ENCODE measurements at regions not wholly inside any gene's neighbourhood (a gene's known extent, or its start where the extent isn't known, plus 50 kb on each side); places are given as distances from the start of the nearest gene placed in this dataset.

- peaks cover 0 to 15% of the 10 kb centered on the region in 2 experiments for H3K4me1 ChIP-seq (ENCODE audit: control insufficient read depth in 1 of 2, extremely low read depth in 1 of 2, insufficient read depth in 2 of 2, low read length in 2 of 2)
- Mint-ChIP-seq H3K4me1 (peaks cover 4 to 11% (median 10%) of the 10 kb centered on the region in 3 donors), H3K27me3 (peaks cover 42 to 54% of the 10 kb centered on the region in 2 donors), H3K27ac (no peak overlapping the region), H3K4me3 (peak overlapping the region in 1 of 3 donors; percentile 62), H3K36me3 (no peaks in the 10 kb centered on the region), H3K9me3 (no peaks in the 10 kb centered on the region)
- no peaks in the 10 kb centered on the region for H3K36me3 ChIP-seq (ENCODE audit: control insufficient read depth in 2 of 2, extremely low read depth in 1 of 2, insufficient read depth in 1 of 2, low read length in 1 of 2)
- H3K27ac ChIP-seq (ENCODE audit: low read length) = no peak overlapping the region
- H3K27me3 ChIP-seq (replicated peaks in 1 of 2; ENCODE audit: control insufficient read depth in 2 of 2, extremely low read depth in 1 of 2, insufficient read depth in 2 of 2, low read length in 1 of 2) = peaks cover 0 to 51% of the 10 kb centered on the region in 2 experiments
- 72% methylated on average over 9 of the region's 14 CpGs for WGBS (ENCODE audit: insufficient coverage)
- POLR2A ChIA-PET = no interaction called here
- DNase-seq (no peak), ATAC-seq (replicated peaks in 1 of 4) (no peak)
- H3K4me3 ChIP-seq (ENCODE audit: control insufficient read depth in 1 of 2, extremely low read depth in 1 of 2, low read length in 1 of 2) = peak overlapping the region in 1 of 2 donors; percentile 47
- CTCF ChIA-PET = interaction anchor here (1.2 to 2.7 kb wide), 3 partner anchors 15 to 443 kb away, joined by 4 to 22 read pairs (median 22); no protein-coding TSS in a partner anchor
- H3K9me3 ChIP-seq = no peaks in the 10 kb centered on the region
These were observed 72.4 kb downstream of the TEX51 start for GRCh38 chr2:126971162-126971480.

- CTCF ChIA-PET = interaction anchor here (0.6 to 2.7 kb wide), 6 partner anchors 16 to 541 kb away, joined by 3 to 22 read pairs (median 4); no protein-coding TSS in a partner anchor
- no peaks in the 10 kb centered on the region for H3K36me3 ChIP-seq (ENCODE audit: control insufficient read depth in 2 of 2, extremely low read depth in 1 of 2, insufficient read depth in 1 of 2, low read length in 1 of 2)
- ATAC-seq (replicated peaks in 1 of 4) (peak; percentile 85 to 90 (median 86)), DNase-seq (peak; percentile 34 to 76 (median 57))
- peak overlapping the region; percentile 47 to 68 for H3K4me3 ChIP-seq (ENCODE audit: control insufficient read depth in 1 of 2, extremely low read depth in 1 of 2, low read length in 1 of 2)
- H3K27ac Mint-ChIP-seq = no peak overlapping the region
- H3K27me3 ChIP-seq (replicated peaks in 1 of 2; ENCODE audit: control insufficient read depth in 2 of 2, extremely low read depth in 1 of 2, insufficient read depth in 2 of 2, low read length in 1 of 2) = peaks cover 0 to 56% of the 10 kb centered on the region in 2 experiments
- peaks cover 38 to 51% of the 10 kb centered on the region in 2 donors for H3K27me3 Mint-ChIP-seq
- H3K9me3 Mint-ChIP-seq = no peaks in the 10 kb centered on the region
- POLR2A ChIA-PET = interaction anchor here in 1 of 2 donors (0.6 kb wide), 1 partner anchor 441 kb away, joined by 3 read pairs; no protein-coding TSS in a partner anchor
- H3K4me3 Mint-ChIP-seq = peak overlapping the region; percentile 58 to 62 (median 62)
- no peaks in the 10 kb centered on the region for H3K36me3 Mint-ChIP-seq
- no peaks in the 10 kb centered on the region for H3K9me3 ChIP-seq
- 14% methylated on average over 37 of the region's 43 CpGs for WGBS (ENCODE audit: insufficient coverage)
- H3K4me1 ChIP-seq (ENCODE audit: control insufficient read depth in 1 of 2, extremely low read depth in 1 of 2, insufficient read depth in 2 of 2, low read length in 2 of 2) = peaks cover 0 to 15% of the 10 kb centered on the region in 2 experiments
- no peak overlapping the region for H3K27ac ChIP-seq (ENCODE audit: low read length)
- peaks cover 4 to 11% (median 10%) of the 10 kb centered on the region in 3 donors for H3K4me1 Mint-ChIP-seq
These were observed 73.0 kb downstream of the TEX51 start for GRCh38 chr2:126971481-126972278.

GRCh38 chr2:126972279-126972626 lies 73.6 kb downstream of the TEX51 start:
- Mint-ChIP-seq H3K9me3 (no peaks in the 10 kb centered on the region), H3K4me3 (peak overlapping the region in 1 of 3 donors; percentile 62), H3K36me3 (no peaks in the 10 kb centered on the region), H3K27ac (no peak overlapping the region), H3K4me1 (peaks cover 4 to 11% (median 10%) of the 10 kb centered on the region in 3 donors), H3K27me3 (peaks cover 33 to 46% of the 10 kb centered on the region in 2 donors)
- ChIA-PET POLR2A (interaction anchor here in 1 of 2 donors (0.6 kb wide), 1 partner anchor 441 kb away, joined by 3 read pairs; no protein-coding TSS in a partner anchor), CTCF (interaction anchor here (0.7 to 2.7 kb wide), 5 partner anchors 17 to 444 kb away, joined by 3 to 22 read pairs (median 4); no protein-coding TSS in a partner anchor)
- Histone ChIP-seq H3K36me3 (ENCODE audit: control insufficient read depth in 2 of 2, extremely low read depth in 1 of 2, insufficient read depth in 1 of 2, low read length in 1 of 2) (no peaks in the 10 kb centered on the region), H3K4me3 (ENCODE audit: control insufficient read depth in 1 of 2, extremely low read depth in 1 of 2, low read length in 1 of 2) (peak overlapping the region; percentile 47 to 68), H3K4me1 (ENCODE audit: control insufficient read depth in 1 of 2, extremely low read depth in 1 of 2, insufficient read depth in 2 of 2, low read length in 2 of 2) (peaks cover 0 to 15% of the 10 kb centered on the region in 2 experiments), H3K9me3 (no peaks in the 10 kb centered on the region), H3K27me3 (replicated peaks in 1 of 2; ENCODE audit: control insufficient read depth in 2 of 2, extremely low read depth in 1 of 2, insufficient read depth in 2 of 2, low read length in 1 of 2) (peaks cover 0 to 59% of the 10 kb centered on the region in 2 experiments), H3K27ac (ENCODE audit: low read length) (no peak overlapping the region)
- DNase-seq = no peak
- WGBS (ENCODE audit: insufficient coverage) = 29% methylated on average over 8 of the region's 10 CpGs
- ATAC-seq (replicated peaks in 1 of 4) = no peak

DNA sequence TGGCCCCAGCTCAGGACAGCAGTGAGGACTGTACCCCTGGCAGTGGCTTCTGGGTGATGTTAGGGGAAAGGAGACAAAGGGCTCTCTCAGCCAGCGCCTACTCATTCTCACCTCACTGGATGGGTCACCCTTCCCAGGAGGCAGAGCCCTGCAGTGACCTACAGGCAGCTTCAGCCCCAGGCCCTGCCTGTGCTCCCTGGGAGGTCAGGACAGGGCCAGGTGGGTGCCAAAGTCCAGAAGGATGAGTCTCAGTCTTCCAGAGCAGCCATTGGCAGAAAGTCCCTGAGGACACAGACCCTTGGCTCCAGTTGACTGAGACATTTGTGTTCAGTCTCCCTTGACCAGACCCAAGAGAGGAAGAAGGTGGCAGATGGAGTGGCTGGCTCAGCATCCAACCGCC lies 75.1 kb downstream of the TEX51 start:
- ChIA-PET POLR2A (no interaction called here), CTCF (no interaction called here)
- H3K36me3 Mint-ChIP-seq = no peaks in the 10 kb centered on the region
- 60% methylated on average over 2 of the region's 2 CpGs for WGBS (ENCODE audit: insufficient coverage)
- Histone ChIP-seq H3K27me3 (replicated peaks in 1 of 2; ENCODE audit: control insufficient read depth in 2 of 2, extremely low read depth in 1 of 2, insufficient read depth in 2 of 2, low read length in 1 of 2) (peaks cover 0 to 54% of the 10 kb centered on the region in 2 experiments), H3K4me3 (ENCODE audit: control insufficient read depth in 1 of 2, extremely low read depth in 1 of 2, low read length in 1 of 2) (no peak overlapping the region), H3K27ac (ENCODE audit: low read length) (no peak overlapping the region), H3K36me3 (ENCODE audit: control insufficient read depth in 2 of 2, extremely low read depth in 1 of 2, insufficient read depth in 1 of 2, low read length in 1 of 2) (no peaks in the 10 kb centered on the region), H3K4me1 (ENCODE audit: control insufficient read depth in 1 of 2, extremely low read depth in 1 of 2, insufficient read depth in 2 of 2, low read length in 2 of 2) (peaks cover 0 to 15% of the 10 kb centered on the region in 2 experiments), H3K9me3 (no peaks in the 10 kb centered on the region)
- peaks cover 4 to 11% (median 10%) of the 10 kb centered on the region in 3 donors for H3K4me1 Mint-ChIP-seq
- no peak for ATAC-seq (replicated peaks in 1 of 4)
- no peak overlapping the region for H3K27ac Mint-ChIP-seq
- peak overlapping the region in 1 of 3 donors; percentile 36 for H3K4me3 Mint-ChIP-seq
- no peaks in the 10 kb centered on the region for H3K9me3 Mint-ChIP-seq
- DNase-seq = no peak
- H3K27me3 Mint-ChIP-seq = peaks cover 26 to 33% of the 10 kb centered on the region in 2 donors

DNA sequence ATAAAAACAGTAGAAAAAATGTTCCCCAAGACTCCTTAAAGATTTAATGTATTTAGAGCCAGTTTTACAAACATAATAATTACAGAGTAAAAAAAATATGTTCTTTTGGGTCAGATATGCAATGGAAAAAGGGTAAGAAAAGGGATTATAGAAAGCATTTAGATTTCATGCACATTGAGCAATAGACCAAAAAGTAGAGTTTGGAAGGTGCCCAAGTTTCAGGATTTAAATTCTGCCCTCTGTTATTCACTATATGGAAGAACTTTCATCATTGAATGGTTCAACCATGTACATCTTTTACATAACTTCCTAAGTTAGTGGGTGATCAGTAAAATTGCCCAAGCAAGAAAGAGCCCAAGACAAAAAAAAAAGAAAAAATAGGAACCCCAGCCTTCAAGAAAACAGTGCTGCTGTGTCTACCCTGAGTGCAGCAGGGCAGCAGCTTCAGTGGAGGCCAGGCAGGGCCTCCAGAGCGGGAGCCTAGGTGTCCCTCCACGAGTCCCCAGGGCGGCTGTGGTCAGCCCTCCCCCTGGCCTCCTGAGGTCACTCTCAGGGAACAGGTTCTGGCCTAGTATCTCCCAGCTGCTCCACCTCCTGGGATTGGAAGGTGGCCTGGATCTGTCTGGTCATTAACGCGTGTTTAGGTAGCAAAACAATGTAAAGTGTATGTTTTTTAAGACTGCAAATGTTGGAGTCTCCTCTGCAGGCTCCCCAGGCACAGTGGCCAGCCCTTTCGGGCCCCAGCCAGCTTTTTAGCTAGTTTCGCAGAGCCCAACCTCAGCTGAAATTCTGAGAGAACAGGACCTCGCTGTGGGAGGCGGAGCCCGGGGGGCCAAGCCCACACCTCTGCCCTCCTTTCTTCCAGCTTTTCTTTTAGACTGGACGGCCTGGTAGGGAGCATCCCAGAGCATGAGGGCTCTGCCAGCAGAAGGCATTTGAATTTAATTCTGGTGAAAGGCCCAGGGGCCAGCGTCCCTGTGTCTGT lies 77.3 kb downstream of the TEX51 start:
- Histone ChIP-seq H3K4me3 (ENCODE audit: control insufficient read depth in 1 of 2, extremely low read depth in 1 of 2, low read length in 1 of 2) (no peak overlapping the region), H3K4me1 (ENCODE audit: control insufficient read depth in 1 of 2, extremely low read depth in 1 of 2, insufficient read depth in 2 of 2, low read length in 2 of 2) (peaks cover 0 to 15% of the 10 kb centered on the region in 2 experiments), H3K36me3 (ENCODE audit: control insufficient read depth in 2 of 2, extremely low read depth in 1 of 2, insufficient read depth in 1 of 2, low read length in 1 of 2) (no peaks in the 10 kb centered on the region), H3K9me3 (no peaks in the 10 kb centered on the region), H3K27me3 (replicated peaks in 1 of 2; ENCODE audit: control insufficient read depth in 2 of 2, extremely low read depth in 1 of 2, insufficient read depth in 2 of 2, low read length in 1 of 2) (peaks cover 0 to 46% of the 10 kb centered on the region in 2 experiments), H3K27ac (ENCODE audit: low read length) (no peak overlapping the region)
- DNase-seq (no peak), ATAC-seq (replicated peaks in 1 of 4) (no peak)
- no peak overlapping the region for H3K27ac Mint-ChIP-seq
- ChIA-PET POLR2A (no interaction called here), CTCF (no interaction called here)
- no peak overlapping the region for H3K4me3 Mint-ChIP-seq
- H3K9me3 Mint-ChIP-seq = no peaks in the 10 kb centered on the region
- H3K4me1 Mint-ChIP-seq = peaks cover 4 to 10% (median 6%) of the 10 kb centered on the region in 3 donors
- H3K36me3 Mint-ChIP-seq = no peaks in the 10 kb centered on the region
- WGBS (ENCODE audit: insufficient coverage) = 78% methylated on average over 10 of the region's 12 CpGs
- peaks cover 16 to 20% of the 10 kb centered on the region in 2 donors for H3K27me3 Mint-ChIP-seq

DNA sequence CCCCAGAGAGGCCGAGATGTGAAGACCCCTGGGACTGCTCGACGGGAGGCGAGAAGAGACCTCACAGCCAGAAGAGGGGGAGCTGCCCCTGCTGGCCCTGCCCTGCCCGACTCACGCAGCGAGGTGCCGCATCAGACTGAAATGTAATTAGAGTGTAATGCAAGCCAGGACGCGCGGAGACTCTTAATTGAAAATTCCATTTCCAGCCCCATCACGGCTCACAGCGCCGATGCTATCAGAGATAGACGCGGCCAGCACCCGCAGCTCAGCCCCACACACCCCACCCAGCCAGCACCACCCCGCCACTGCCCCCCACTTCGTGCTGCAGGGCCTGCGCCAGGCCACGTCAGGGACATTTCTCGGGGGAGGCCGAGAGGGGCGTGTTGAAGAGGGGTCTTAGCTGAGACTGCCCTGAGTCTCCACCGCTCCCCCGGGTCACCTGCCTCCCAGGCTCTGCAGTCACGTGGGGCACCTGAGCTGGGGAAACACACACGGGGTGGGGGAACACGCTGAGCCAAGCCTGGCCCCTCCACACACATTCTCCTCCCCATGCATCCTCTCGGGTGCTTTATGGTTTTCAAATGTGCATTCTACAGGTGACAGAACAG lies 78.1 kb downstream of the TEX51 start:
- H3K4me3 ChIP-seq (ENCODE audit: control insufficient read depth in 1 of 2, extremely low read depth in 1 of 2, low read length in 1 of 2) = no peak overlapping the region
- H3K9me3 Mint-ChIP-seq = no peaks in the 10 kb centered on the region
- DNase-seq = no peak
- peaks cover 0 to 40% of the 10 kb centered on the region in 2 experiments for H3K27me3 ChIP-seq (replicated peaks in 1 of 2; ENCODE audit: control insufficient read depth in 2 of 2, extremely low read depth in 1 of 2, insufficient read depth in 2 of 2, low read length in 1 of 2)
- H3K36me3 Mint-ChIP-seq = no peaks in the 10 kb centered on the region
- peaks cover 4 to 8% (median 6%) of the 10 kb centered on the region in 3 donors for H3K4me1 Mint-ChIP-seq
- H3K36me3 ChIP-seq (ENCODE audit: control insufficient read depth in 2 of 2, extremely low read depth in 1 of 2, insufficient read depth in 1 of 2, low read length in 1 of 2) = no peaks in the 10 kb centered on the region
- CTCF ChIA-PET = no interaction called here
- H3K4me3 Mint-ChIP-seq = no peak overlapping the region
- H3K9me3 ChIP-seq = no peaks in the 10 kb centered on the region
- WGBS (ENCODE audit: insufficient coverage) = 73% methylated on average over 22 of the region's 30 CpGs
- POLR2A ChIA-PET = no interaction called here
- no peak for ATAC-seq (replicated peaks in 1 of 4)
- no peak overlapping the region for H3K27ac Mint-ChIP-seq
- peaks cover 0 to 7% of the 10 kb centered on the region in 2 experiments for H3K4me1 ChIP-seq (ENCODE audit: control insufficient read depth in 1 of 2, extremely low read depth in 1 of 2, insufficient read depth in 2 of 2, low read length in 2 of 2)
- H3K27me3 Mint-ChIP-seq = peaks cover 18 to 22% of the 10 kb centered on the region in 2 donors
- no peak overlapping the region for H3K27ac ChIP-seq (ENCODE audit: low read length)
